Activated naive CD8-positive, alpha-beta T cell treated with anti-CD3 and anti-CD28 coated beads, Interleukin-2, amount 50 U/mL, for 24 hours (primary cell): ENCODE measurements at regions not wholly inside any gene's neighbourhood (a gene's known extent, or its start where the extent isn't known, plus 50 kb on each side); places are given as distances from the start of the nearest gene placed in this dataset.

ENCODE experiments used
- ATAC-seq: fragments of 150-1000 bp; cut with Tn5 transposase; one replicate; pipeline ENCODE4 v1.10.0; 2021
- DNase-seq: peaks from one replicate; pipeline ENCODE4 v3.0.0; 2021
- H3K27ac Mint-ChIP-seq: one replicate; pipeline ENCODE4 v1.8.0; 2021; ENCODE audit warnings: mild to moderate bottlenecking, mixed read lengths
- H3K27me3 Mint-ChIP-seq: one replicate; pipeline ENCODE4 v1.8.0; 2021; ENCODE audit warnings: mixed read lengths
- H3K36me3 Mint-ChIP-seq: one replicate; pipeline ENCODE4 v1.8.0; 2021; ENCODE audit warnings: low read depth, mixed read lengths
- H3K4me1 Mint-ChIP-seq: one replicate; pipeline ENCODE4 v1.8.0; 2021; ENCODE audit warnings: mixed read lengths
- H3K4me3 Mint-ChIP-seq: one replicate; pipeline ENCODE4 v1.8.0; 2021; ENCODE audit warnings: mild to moderate bottlenecking, moderate library complexity, mixed read lengths
- H3K9me3 Mint-ChIP-seq: one replicate; pipeline ENCODE4 v1.8.0; 2021; ENCODE audit warnings: mixed read lengths

- no peaks in the 10 kb centered on the region for H3K4me1 Mint-ChIP-seq
- H3K36me3 Mint-ChIP-seq = no peaks in the 10 kb centered on the region
- ATAC-seq (no peak), DNase-seq (no peak)
- no peak overlapping the region for H3K4me3 Mint-ChIP-seq
- peaks cover 2% of the 10 kb centered on the region for H3K27me3 Mint-ChIP-seq
- H3K27ac Mint-ChIP-seq = no peak overlapping the region
- H3K9me3 Mint-ChIP-seq = no peaks in the 10 kb centered on the region
Measured at GRCh38 chr1:165147799-165148198, 208.7 kb downstream of the LMX1A start.

GRCh38 chr1:165144757-165145397 lies 211.6 kb downstream of the LMX1A start:
- Mint-ChIP-seq H3K4me3 (no peak overlapping the region), H3K4me1 (no peaks in the 10 kb centered on the region), H3K27ac (no peak overlapping the region), H3K9me3 (no peaks in the 10 kb centered on the region), H3K36me3 (no peaks in the 10 kb centered on the region), H3K27me3 (peaks cover 5% of the 10 kb centered on the region)
- DNase-seq = peak; percentile 25
- no peak for ATAC-seq

- Mint-ChIP-seq H3K9me3 (no peaks in the 10 kb centered on the region), H3K4me1 (no peaks in the 10 kb centered on the region), H3K36me3 (no peaks in the 10 kb centered on the region), H3K27me3 (peaks cover 5% of the 10 kb centered on the region), H3K4me3 (no peak overlapping the region), H3K27ac (no peak overlapping the region)
- DNase-seq (peak; percentile 36), ATAC-seq (no peak)
Measured at GRCh38 chr1:165143437-165144065, 213.0 kb downstream of the LMX1A start.

GRCh38 chr1:165138960-165139359 lies 217.6 kb downstream of the LMX1A start:
- Mint-ChIP-seq H3K4me3 (no peak overlapping the region), H3K36me3 (no peaks in the 10 kb centered on the region), H3K9me3 (no peaks in the 10 kb centered on the region), H3K27ac (no peak overlapping the region), H3K27me3 (peaks cover 5% of the 10 kb centered on the region), H3K4me1 (no peaks in the 10 kb centered on the region)
- no peak for ATAC-seq
- no peak for DNase-seq

- H3K27ac Mint-ChIP-seq = no peak overlapping the region
- ATAC-seq (no peak), DNase-seq (no peak)
- H3K27me3 Mint-ChIP-seq = peaks cover 3% of the 10 kb centered on the region
- no peaks in the 10 kb centered on the region for H3K9me3 Mint-ChIP-seq
- H3K4me1 Mint-ChIP-seq = no peaks in the 10 kb centered on the region
- no peaks in the 10 kb centered on the region for H3K36me3 Mint-ChIP-seq
- H3K4me3 Mint-ChIP-seq = no peak overlapping the region
Measured at GRCh38 chr1:165137551-165138316, 218.8 kb downstream of the LMX1A start.

- no peaks in the 10 kb centered on the region for H3K4me1 Mint-ChIP-seq
- no peak for DNase-seq
Measured at GRCh38 chr1:165134431-165134830, 222.1 kb downstream of the LMX1A start.

GRCh38 chr1:165129568-165130164 lies 226.8 kb downstream of the LMX1A start:
- no peaks in the 10 kb centered on the region for H3K4me1 Mint-ChIP-seq
- no peak overlapping the region for H3K27ac Mint-ChIP-seq
- H3K36me3 Mint-ChIP-seq = no peaks in the 10 kb centered on the region
- H3K27me3 Mint-ChIP-seq = peaks cover 4% of the 10 kb centered on the region
- no peak overlapping the region for H3K4me3 Mint-ChIP-seq
- DNase-seq (peak; percentile 32), ATAC-seq (no peak)
- no peaks in the 10 kb centered on the region for H3K9me3 Mint-ChIP-seq

More at GRCh38 chr1:165134431-165134830, 222.1 kb downstream of the LMX1A start:
- Mint-ChIP-seq H3K9me3 (no peaks in the 10 kb centered on the region), H3K27me3 (peaks cover 4% of the 10 kb centered on the region), H3K36me3 (no peaks in the 10 kb centered on the region), H3K27ac (no peak overlapping the region), H3K4me3 (no peak overlapping the region)
- no peak for ATAC-seq

GRCh38 chr1:165124772-165125171 lies 231.7 kb downstream of the LMX1A start:
- no peak overlapping the region for H3K27ac Mint-ChIP-seq
- H3K9me3 Mint-ChIP-seq = no peaks in the 10 kb centered on the region
- DNase-seq = no peak
- ATAC-seq = no peak
- no peak overlapping the region for H3K4me3 Mint-ChIP-seq
- no peaks in the 10 kb centered on the region for H3K4me1 Mint-ChIP-seq
- H3K36me3 Mint-ChIP-seq = no peaks in the 10 kb centered on the region
- H3K27me3 Mint-ChIP-seq = peaks cover 6% of the 10 kb centered on the region

- Mint-ChIP-seq H3K4me1 (no peaks in the 10 kb centered on the region), H3K27ac (no peak overlapping the region), H3K4me3 (no peak overlapping the region), H3K9me3 (no peaks in the 10 kb centered on the region), H3K36me3 (no peaks in the 10 kb centered on the region), H3K27me3 (peaks cover 40% of the 10 kb centered on the region)
- DNase-seq (no peak), ATAC-seq (no peak)
Measured at GRCh38 chr1:165119086-165119485, 237.4 kb downstream of the LMX1A start.

- Mint-ChIP-seq H3K9me3 (no peaks in the 10 kb centered on the region), H3K27ac (no peak overlapping the region), H3K4me1 (no peaks in the 10 kb centered on the region), H3K36me3 (no peaks in the 10 kb centered on the region), H3K27me3 (peaks cover 36% of the 10 kb centered on the region), H3K4me3 (no peak overlapping the region)
- ATAC-seq (no peak), DNase-seq (no peak)
Measured at GRCh38 chr1:165117482-165117881, 239.0 kb downstream of the LMX1A start.

GRCh38 chr1:165116732-165117131 lies 239.8 kb downstream of the LMX1A start:
- DNase-seq (no peak), ATAC-seq (peak; percentile 40)
- H3K27me3 Mint-ChIP-seq = peaks cover 36% of the 10 kb centered on the region
- no peak overlapping the region for H3K4me3 Mint-ChIP-seq
- H3K27ac Mint-ChIP-seq = no peak overlapping the region
- no peaks in the 10 kb centered on the region for H3K36me3 Mint-ChIP-seq
- no peaks in the 10 kb centered on the region for H3K9me3 Mint-ChIP-seq
- H3K4me1 Mint-ChIP-seq = no peaks in the 10 kb centered on the region

GRCh38 chr1:165116171-165116570 lies 240.3 kb downstream of the LMX1A start:
- Mint-ChIP-seq H3K27me3 (peaks cover 41% of the 10 kb centered on the region), H3K4me3 (no peak overlapping the region), H3K27ac (no peak overlapping the region), H3K36me3 (no peaks in the 10 kb centered on the region), H3K4me1 (no peaks in the 10 kb centered on the region), H3K9me3 (no peaks in the 10 kb centered on the region)
- no peak for ATAC-seq
- no peak for DNase-seq

GRCh38 chr1:165114889-165115285 lies 241.6 kb downstream of the LMX1A start:
- Mint-ChIP-seq H3K27ac (no peak overlapping the region), H3K27me3 (peaks cover 43% of the 10 kb centered on the region), H3K4me1 (no peaks in the 10 kb centered on the region), H3K4me3 (no peak overlapping the region), H3K36me3 (no peaks in the 10 kb centered on the region), H3K9me3 (no peaks in the 10 kb centered on the region)
- no peak for ATAC-seq
- DNase-seq = no peak

- ATAC-seq = no peak
- Mint-ChIP-seq H3K36me3 (no peaks in the 10 kb centered on the region), H3K4me3 (no peak overlapping the region), H3K4me1 (no peaks in the 10 kb centered on the region), H3K9me3 (no peaks in the 10 kb centered on the region), H3K27ac (no peak overlapping the region), H3K27me3 (peaks cover 38% of the 10 kb centered on the region)
- peak; percentile 14 for DNase-seq
Measured at GRCh38 chr1:165114022-165114888, 242.3 kb downstream of the LMX1A start.
